ENCODE measurements at regions not wholly inside any gene's neighbourhood (a gene's known extent, or its start where the extent isn't known, plus 50 kb on each side); places are given as distances from the start of the nearest gene placed in this dataset.

DNA sequence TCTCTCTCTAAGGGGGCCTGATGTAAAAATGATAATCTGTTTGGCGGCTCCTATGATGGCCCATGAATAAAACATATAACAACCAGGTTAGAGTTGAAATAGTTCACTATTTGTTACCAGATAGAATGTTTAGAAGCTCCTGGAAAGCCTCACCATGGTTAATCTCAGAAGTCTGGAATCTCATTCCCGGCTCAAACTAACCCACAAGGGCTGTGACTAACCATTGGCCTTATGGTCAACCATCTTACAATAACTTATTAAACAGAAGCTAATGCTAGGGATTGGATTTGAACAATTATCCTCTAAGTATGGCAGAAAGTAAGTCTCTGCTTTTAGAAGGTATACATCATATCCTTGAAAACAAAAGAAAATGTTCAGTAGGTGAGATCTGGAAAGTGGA lies 134.1 kb upstream of the ADGRL2 start:
- TF ChIP-seq, protein P1, sequence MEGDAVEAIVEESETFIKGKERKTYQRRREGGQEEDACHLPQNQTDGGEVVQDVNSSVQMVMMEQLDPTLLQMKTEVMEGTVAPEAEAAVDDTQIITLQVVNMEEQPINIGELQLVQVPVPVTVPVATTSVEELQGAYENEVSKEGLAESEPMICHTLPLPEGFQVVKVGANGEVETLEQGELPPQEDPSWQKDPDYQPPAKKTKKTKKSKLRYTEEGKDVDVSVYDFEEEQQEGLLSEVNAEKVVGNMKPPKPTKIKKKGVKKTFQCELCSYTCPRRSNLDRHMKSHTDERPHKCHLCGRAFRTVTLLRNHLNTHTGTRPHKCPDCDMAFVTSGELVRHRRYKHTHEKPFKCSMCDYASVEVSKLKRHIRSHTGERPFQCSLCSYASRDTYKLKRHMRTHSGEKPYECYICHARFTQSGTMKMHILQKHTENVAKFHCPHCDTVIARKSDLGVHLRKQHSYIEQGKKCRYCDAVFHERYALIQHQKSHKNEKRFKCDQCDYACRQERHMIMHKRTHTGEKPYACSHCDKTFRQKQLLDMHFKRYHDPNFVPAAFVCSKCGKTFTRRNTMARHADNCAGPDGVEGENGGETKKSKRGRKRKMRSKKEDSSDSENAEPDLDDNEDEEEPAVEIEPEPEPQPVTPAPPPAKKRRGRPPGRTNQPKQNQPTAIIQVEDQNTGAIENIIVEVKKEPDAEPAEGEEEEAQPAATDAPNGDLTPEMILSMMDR (IDR thresholded peaks at IDR 0.05): no peak
- TF ChIP-seq POLR2A (IDR thresholded peaks at IDR 0.05): no peak
